ENCODE measurements at regions not wholly inside any gene's neighbourhood (a gene's known extent, or its start where the extent isn't known, plus 50 kb on each side); places are given as distances from the start of the nearest gene placed in this dataset.

GRCh38 chr12:29869946-29870345, 86.2 kb upstream of the TMTC1 start:
- Mint-ChIP-seq H3K36me3 (no peaks in the 10 kb centered on the region), H3K4me3 (no peak overlapping the region), H3K9me3 (peaks cover 7% of the 10 kb centered on the region), H3K4me1 (no peaks in the 10 kb centered on the region), H3K27ac (no peak overlapping the region), H3K27me3 (ENCODE audit: low read depth) (no peaks in the 10 kb centered on the region)
- TF ChIP-seq CTCF (IDR thresholded peaks at IDR 0.05; ENCODE audit: unreplicated experiment) = no peak
- no peak for DNase-seq (ENCODE audit: low spot score in 2 of 2, unreplicated experiment in 2 of 2)

GRCh38 chr12:29867823-29868222, 84.1 kb upstream of the TMTC1 start:
- H3K36me3 Mint-ChIP-seq = no peaks in the 10 kb centered on the region
- TF ChIP-seq CTCF (IDR thresholded peaks at IDR 0.05; ENCODE audit: unreplicated experiment) = no peak
- H3K27ac Mint-ChIP-seq = no peak overlapping the region
- no peaks in the 10 kb centered on the region for H3K4me1 Mint-ChIP-seq
- no peak for DNase-seq (ENCODE audit: low spot score in 2 of 2, unreplicated experiment in 2 of 2)
- peaks cover 7% of the 10 kb centered on the region for H3K9me3 Mint-ChIP-seq
- no peak overlapping the region for H3K4me3 Mint-ChIP-seq
- peaks cover 10% of the 10 kb centered on the region for H3K27me3 Mint-ChIP-seq (ENCODE audit: low read depth)

- no peak for DNase-seq (ENCODE audit: low spot score in 2 of 2, unreplicated experiment in 2 of 2)
- peaks cover 10% of the 10 kb centered on the region for H3K27me3 Mint-ChIP-seq (ENCODE audit: low read depth)
- peaks cover 2% of the 10 kb centered on the region for H3K4me1 Mint-ChIP-seq
Observed at GRCh38 chr12:29863665-29864064, 79.9 kb upstream of the TMTC1 start.

GRCh38 chr12:29858270-29858786, 74.6 kb upstream of the TMTC1 start:
- H3K36me3 Mint-ChIP-seq = no peaks in the 10 kb centered on the region
- no peak overlapping the region for H3K4me3 Mint-ChIP-seq
- peaks cover 4% of the 10 kb centered on the region for H3K27me3 Mint-ChIP-seq (ENCODE audit: low read depth)
- no peak for DNase-seq (ENCODE audit: low spot score in 2 of 2, unreplicated experiment in 2 of 2)
- no peak for TF ChIP-seq CTCF (IDR thresholded peaks at IDR 0.05; ENCODE audit: unreplicated experiment)
- peaks cover 2% of the 10 kb centered on the region for H3K4me1 Mint-ChIP-seq
- no peaks in the 10 kb centered on the region for H3K9me3 Mint-ChIP-seq
- no peak overlapping the region for H3K27ac Mint-ChIP-seq

More at GRCh38 chr12:29863665-29864064, 79.9 kb upstream of the TMTC1 start:
- H3K9me3 Mint-ChIP-seq = peaks cover 7% of the 10 kb centered on the region
- no peaks in the 10 kb centered on the region for H3K36me3 Mint-ChIP-seq
- H3K4me3 Mint-ChIP-seq = no peak overlapping the region
- no peak overlapping the region for H3K27ac Mint-ChIP-seq
- TF ChIP-seq CTCF (IDR thresholded peaks at IDR 0.05; ENCODE audit: unreplicated experiment) = no peak

- TF ChIP-seq CTCF (IDR thresholded peaks at IDR 0.05; ENCODE audit: unreplicated experiment) = no peak
- Mint-ChIP-seq H3K27ac (no peak overlapping the region), H3K9me3 (peaks cover 27% of the 10 kb centered on the region), H3K27me3 (ENCODE audit: low read depth) (no peaks in the 10 kb centered on the region), H3K36me3 (no peaks in the 10 kb centered on the region), H3K4me3 (no peak overlapping the region), H3K4me1 (no peaks in the 10 kb centered on the region)
- no peak for DNase-seq (ENCODE audit: low spot score in 2 of 2, unreplicated experiment in 2 of 2)
Observed at GRCh38 chr12:29847246-29847645, 63.5 kb upstream of the TMTC1 start.

- Mint-ChIP-seq H3K27me3 (ENCODE audit: low read depth) (no peaks in the 10 kb centered on the region), H3K36me3 (no peaks in the 10 kb centered on the region), H3K4me3 (no peak overlapping the region), H3K4me1 (no peaks in the 10 kb centered on the region), H3K9me3 (peaks cover 19% of the 10 kb centered on the region), H3K27ac (no peak overlapping the region)
- TF ChIP-seq CTCF (IDR thresholded peaks at IDR 0.05; ENCODE audit: unreplicated experiment) = no peak
- no peak for DNase-seq (ENCODE audit: low spot score in 2 of 2, unreplicated experiment in 2 of 2)
Observed at GRCh38 chr12:29844667-29845066, 60.9 kb upstream of the TMTC1 start.

All from mesothelial cell of epicardium (in vitro differentiated cells).